Neural cell (in vitro differentiated cells): ENCODE measurements at regions not wholly inside any gene's neighbourhood (a gene's known extent, or its start where the extent isn't known, plus 50 kb on each side); places are given as distances from the start of the nearest gene placed in this dataset.

Source experiments
- EP300 ChIP-seq: fragments of 450-650 bp; conservative IDR thresholded peaks from 2 replicates; pipeline ENCODE4 v1.6.1; 2014; ENCODE audit warnings: antibody characterized with exemption, mild to moderate bottlenecking, moderate library complexity; ENCODE audit not compliant: poor library complexity, severe bottlenecking
- EZH2 ChIP-seq: fragments of 200-600, 300-800 bp; shearing (Covaris generic), sonication (generic); IDR thresholded peaks from 2 replicates; pipeline ENCODE4 v1.6.1; 2014; ENCODE audit warnings: antibody characterized with exemption, low read length, borderline replicate concordance, mild to moderate bottlenecking; ENCODE audit not compliant: insufficient read depth, poor library complexity, severe bottlenecking
- MXI1 ChIP-seq: fragments of 450-650 bp; conservative IDR thresholded peaks from 2 replicates; pipeline ENCODE4 v1.6.1; 2014; ENCODE audit warnings: antibody characterized with exemption, mild to moderate bottlenecking; ENCODE audit not compliant: poor library complexity, severe bottlenecking
- POLR2AphosphoS5 ChIP-seq: IDR thresholded peaks from 2 replicates; pipeline ENCODE4 v1.6.1; 2012
- RAD21 ChIP-seq: fragments of 450-650 bp; conservative IDR thresholded peaks from 2 replicates; pipeline ENCODE4 v1.6.1; 2014; ENCODE audit warnings: antibody characterized with exemption, mild to moderate bottlenecking, moderate library complexity
- TAF1 ChIP-seq: IDR thresholded peaks from 2 replicates; pipeline ENCODE4 v1.6.1; 2012; ENCODE audit warnings: low read depth
- TF ChIP-seq, protein P1 (sequence below): IDR thresholded peaks from 2 replicates; pipeline ENCODE4 v1.6.1; 2012; ENCODE audit warnings: borderline replicate concordance
- TF ChIP-seq, protein P2 (sequence below): fragments of 450-650 bp; IDR thresholded peaks from 2 replicates; pipeline ENCODE4 v1.5.1; 2014; ENCODE audit warnings: antibody characterized with exemption, mild to moderate bottlenecking, moderate library complexity; ENCODE audit not compliant: poor library complexity, severe bottlenecking

DNA sequence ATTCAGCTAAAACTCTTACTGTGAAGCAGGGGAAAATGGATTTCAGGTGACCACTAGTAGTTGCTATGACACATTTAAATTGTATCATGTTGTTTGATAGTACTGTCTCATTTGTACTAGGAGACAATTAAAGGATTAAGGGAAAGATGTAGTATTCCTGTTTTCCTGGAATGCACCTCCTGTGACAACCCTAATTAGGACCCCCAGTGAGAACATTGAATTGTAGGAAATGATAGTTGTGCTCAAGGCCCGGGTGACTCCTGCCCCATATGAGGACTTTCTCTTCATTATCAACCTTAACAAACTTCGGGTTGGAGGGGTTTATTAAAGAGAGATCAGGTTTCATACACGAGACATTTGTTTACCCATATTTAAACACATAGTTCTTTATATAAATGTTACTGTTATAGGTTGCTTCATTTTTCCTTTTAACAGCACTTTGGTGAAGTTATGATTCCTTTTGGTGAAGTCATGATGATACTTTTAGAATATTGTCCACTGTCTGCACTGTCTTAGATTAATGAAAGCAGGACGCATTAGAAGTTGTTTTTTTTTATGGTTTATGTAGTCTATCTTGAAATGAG lies 392.6 kb upstream of the NAALADL2 start:
- TF ChIP-seq POLR2AphosphoS5 (no peak), MXI1 (no peak), EZH2 (no peak), EP300 (no peak), RAD21 (no peak), TAF1 (no peak)
- TF ChIP-seq, protein P1, sequence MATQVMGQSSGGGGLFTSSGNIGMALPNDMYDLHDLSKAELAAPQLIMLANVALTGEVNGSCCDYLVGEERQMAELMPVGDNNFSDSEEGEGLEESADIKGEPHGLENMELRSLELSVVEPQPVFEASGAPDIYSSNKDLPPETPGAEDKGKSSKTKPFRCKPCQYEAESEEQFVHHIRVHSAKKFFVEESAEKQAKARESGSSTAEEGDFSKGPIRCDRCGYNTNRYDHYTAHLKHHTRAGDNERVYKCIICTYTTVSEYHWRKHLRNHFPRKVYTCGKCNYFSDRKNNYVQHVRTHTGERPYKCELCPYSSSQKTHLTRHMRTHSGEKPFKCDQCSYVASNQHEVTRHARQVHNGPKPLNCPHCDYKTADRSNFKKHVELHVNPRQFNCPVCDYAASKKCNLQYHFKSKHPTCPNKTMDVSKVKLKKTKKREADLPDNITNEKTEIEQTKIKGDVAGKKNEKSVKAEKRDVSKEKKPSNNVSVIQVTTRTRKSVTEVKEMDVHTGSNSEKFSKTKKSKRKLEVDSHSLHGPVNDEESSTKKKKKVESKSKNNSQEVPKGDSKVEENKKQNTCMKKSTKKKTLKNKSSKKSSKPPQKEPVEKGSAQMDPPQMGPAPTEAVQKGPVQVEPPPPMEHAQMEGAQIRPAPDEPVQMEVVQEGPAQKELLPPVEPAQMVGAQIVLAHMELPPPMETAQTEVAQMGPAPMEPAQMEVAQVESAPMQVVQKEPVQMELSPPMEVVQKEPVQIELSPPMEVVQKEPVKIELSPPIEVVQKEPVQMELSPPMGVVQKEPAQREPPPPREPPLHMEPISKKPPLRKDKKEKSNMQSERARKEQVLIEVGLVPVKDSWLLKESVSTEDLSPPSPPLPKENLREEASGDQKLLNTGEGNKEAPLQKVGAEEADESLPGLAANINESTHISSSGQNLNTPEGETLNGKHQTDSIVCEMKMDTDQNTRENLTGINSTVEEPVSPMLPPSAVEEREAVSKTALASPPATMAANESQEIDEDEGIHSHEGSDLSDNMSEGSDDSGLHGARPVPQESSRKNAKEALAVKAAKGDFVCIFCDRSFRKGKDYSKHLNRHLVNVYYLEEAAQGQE: no peak
- TF ChIP-seq, protein P2, sequence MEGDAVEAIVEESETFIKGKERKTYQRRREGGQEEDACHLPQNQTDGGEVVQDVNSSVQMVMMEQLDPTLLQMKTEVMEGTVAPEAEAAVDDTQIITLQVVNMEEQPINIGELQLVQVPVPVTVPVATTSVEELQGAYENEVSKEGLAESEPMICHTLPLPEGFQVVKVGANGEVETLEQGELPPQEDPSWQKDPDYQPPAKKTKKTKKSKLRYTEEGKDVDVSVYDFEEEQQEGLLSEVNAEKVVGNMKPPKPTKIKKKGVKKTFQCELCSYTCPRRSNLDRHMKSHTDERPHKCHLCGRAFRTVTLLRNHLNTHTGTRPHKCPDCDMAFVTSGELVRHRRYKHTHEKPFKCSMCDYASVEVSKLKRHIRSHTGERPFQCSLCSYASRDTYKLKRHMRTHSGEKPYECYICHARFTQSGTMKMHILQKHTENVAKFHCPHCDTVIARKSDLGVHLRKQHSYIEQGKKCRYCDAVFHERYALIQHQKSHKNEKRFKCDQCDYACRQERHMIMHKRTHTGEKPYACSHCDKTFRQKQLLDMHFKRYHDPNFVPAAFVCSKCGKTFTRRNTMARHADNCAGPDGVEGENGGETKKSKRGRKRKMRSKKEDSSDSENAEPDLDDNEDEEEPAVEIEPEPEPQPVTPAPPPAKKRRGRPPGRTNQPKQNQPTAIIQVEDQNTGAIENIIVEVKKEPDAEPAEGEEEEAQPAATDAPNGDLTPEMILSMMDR: no peak
